ENCODE measurements at regions not wholly inside any gene's neighbourhood (a gene's known extent, or its start where the extent isn't known, plus 50 kb on each side); places are given as distances from the start of the nearest gene placed in this dataset.

- TF ChIP-seq CTCF (IDR thresholded peaks at IDR 0.05; ENCODE audit: low read length) (no peak), EZH2phosphoT487 (IDR thresholded peaks at IDR 0.05; ENCODE audit: low read length) (no peak), EZH2 (optimal IDR thresholded peaks at IDR 0.05; ENCODE audit: low read depth, low read length) (no peak)
Measured at GRCh38 chr2:65620524-65620923, 188.1 kb upstream of the SPRED2 start.
